Stimulated activated CD8-positive, alpha-beta memory T cell treated with anti-CD3 and anti-CD28 coated beads, Interleukin-4, amount 100 ng/mL, for 48 hours (primary cell): ENCODE measurements at regions not wholly inside any gene's neighbourhood (a gene's known extent, or its start where the extent isn't known, plus 50 kb on each side); places are given as distances from the start of the nearest gene placed in this dataset.

ENCODE experiments used
- DNase-seq: peaks from one replicate; pipeline ENCODE4 v3.0.0-alpha.2; 2020

- no peak for DNase-seq
Observed at GRCh38 chr1:30063621-30064280, 659.6 kb downstream of the MATN1 start.

GRCh38 chr1:30061292-30062220 is 661.8 kb downstream of the MATN1 start:
- no peak for DNase-seq

GRCh38 chr1:30060738-30061137 is 662.6 kb downstream of the MATN1 start:
- DNase-seq, result no peak

- DNase-seq, result no peak
Observed at GRCh38 chr1:30058970-30059369, 664.4 kb downstream of the MATN1 start.

- no peak for DNase-seq
Observed at GRCh38 chr1:30054126-30054525, 669.3 kb downstream of the MATN1 start.

GRCh38 chr1:30052178-30052577 is 671.2 kb downstream of the MATN1 start:
- no peak for DNase-seq

- no peak for DNase-seq
Observed at GRCh38 chr1:30051777-30052176, 671.6 kb downstream of the MATN1 start.

GRCh38 chr1:30049748-30050296 is 673.6 kb downstream of the MATN1 start:
- DNase-seq, result no peak

- no peak for DNase-seq
Observed at GRCh38 chr1:30048905-30049304, 674.5 kb downstream of the MATN1 start.

GRCh38 chr1:30047576-30047975 is 675.8 kb downstream of the MATN1 start:
- DNase-seq, result no peak

GRCh38 chr1:30046751-30047150 is 676.6 kb downstream of the MATN1 start:
- DNase-seq, result no peak

- DNase-seq, result no peak
Observed at GRCh38 chr1:30045304-30046090, 677.9 kb downstream of the MATN1 start.

GRCh38 chr1:30044656-30045144 is 678.7 kb downstream of the MATN1 start:
- no peak for DNase-seq

- DNase-seq, result no peak
Observed at GRCh38 chr1:30043731-30044408, 679.5 kb downstream of the MATN1 start.

GRCh38 chr1:30043256-30043655 is 680.1 kb downstream of the MATN1 start:
- no peak for DNase-seq

- no peak for DNase-seq
Observed at GRCh38 chr1:30042438-30043147, 680.8 kb downstream of the MATN1 start.

GRCh38 chr1:30041741-30042437 is 681.5 kb downstream of the MATN1 start:
- no peak for DNase-seq

- no peak for DNase-seq
Observed at GRCh38 chr1:30040081-30041019, 683.0 kb downstream of the MATN1 start.

GRCh38 chr1:30039354-30040080 is 683.9 kb downstream of the MATN1 start:
- DNase-seq, result no peak
